HG03575 (cell line): ENCODE measurements at regions not wholly inside any gene's neighbourhood (a gene's known extent, or its start where the extent isn't known, plus 50 kb on each side); places are given as distances from the start of the nearest gene placed in this dataset.
"Not testable (repeated sequence)": the region's sequence is repeated elsewhere in the genome, so short reads cannot be mapped to it uniquely, and the experiment has no call there.

ENCODE experiments used
- ATAC-seq: cut with Tn5 transposase; IDR thresholded peaks from one replicate; pipeline ENCODE4 v1.9.1; 2021; ENCODE audit not compliant: unreplicated experiment, insufficient number of reproducible peaks, low FRiP score; ENCODE audit errors: extremely low read depth

DNA sequence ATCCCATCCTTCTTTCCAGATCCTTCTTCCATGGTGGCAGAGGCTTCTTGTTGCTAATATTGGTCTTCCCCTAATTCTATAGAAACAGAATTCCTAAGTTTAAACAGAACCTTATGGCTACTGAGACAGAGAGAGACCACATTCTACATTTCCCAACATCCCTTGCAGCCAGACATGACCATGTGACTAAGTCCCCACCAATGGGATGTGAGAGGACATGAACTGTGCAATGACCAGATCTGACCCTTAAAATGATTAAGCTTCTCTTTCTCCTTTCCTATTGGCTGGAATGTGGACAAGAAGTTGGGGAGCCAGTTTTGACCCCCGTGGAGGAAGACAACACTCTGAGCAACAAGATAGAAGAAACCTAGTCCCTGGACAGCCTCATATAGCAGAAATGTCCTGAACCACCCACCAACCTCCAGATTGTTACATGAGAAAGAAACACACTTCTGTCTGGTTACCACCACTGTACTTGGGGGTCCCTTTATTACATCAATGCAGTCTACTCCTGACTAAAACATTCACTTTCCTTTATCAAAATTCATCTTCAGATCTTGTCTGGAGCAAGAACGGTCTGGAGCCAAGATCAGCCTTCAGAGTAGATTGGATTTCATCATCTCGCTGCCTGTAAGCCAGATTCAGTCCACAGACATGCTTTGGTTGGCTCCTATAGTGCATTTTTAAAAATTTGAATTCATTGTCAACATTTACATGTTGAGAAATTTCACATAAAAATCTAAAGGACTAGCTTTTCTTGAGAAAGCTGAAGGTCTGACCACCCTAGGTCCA is 183.9 kb downstream of the SHQ1 start:
- ATAC-seq: no peak

- no peak for ATAC-seq
Observed at GRCh38 chr3:72663429-72663828, 184.8 kb downstream of the SHQ1 start.

DNA sequence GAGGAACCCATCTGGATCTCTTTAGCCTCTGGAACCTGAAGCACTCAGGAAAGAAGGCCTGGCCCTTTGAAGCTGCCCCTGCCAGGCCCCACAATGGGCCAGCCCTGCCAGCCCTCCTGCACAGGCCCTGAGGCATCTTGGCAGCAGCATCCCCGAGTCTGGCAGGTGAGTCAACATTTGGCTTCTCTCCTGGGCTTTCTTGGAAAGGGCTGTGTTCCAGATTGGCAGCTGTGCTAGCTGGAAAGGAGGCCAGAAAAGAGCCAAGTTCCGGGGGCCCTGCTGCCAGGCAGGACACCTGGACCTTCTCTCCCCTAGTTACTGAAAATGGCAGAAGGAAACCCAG is 187.2 kb downstream of the SHQ1 start:
- no peak for ATAC-seq

- ATAC-seq: no peak
Observed at GRCh38 chr3:72660270-72661114, 187.8 kb downstream of the SHQ1 start.

DNA sequence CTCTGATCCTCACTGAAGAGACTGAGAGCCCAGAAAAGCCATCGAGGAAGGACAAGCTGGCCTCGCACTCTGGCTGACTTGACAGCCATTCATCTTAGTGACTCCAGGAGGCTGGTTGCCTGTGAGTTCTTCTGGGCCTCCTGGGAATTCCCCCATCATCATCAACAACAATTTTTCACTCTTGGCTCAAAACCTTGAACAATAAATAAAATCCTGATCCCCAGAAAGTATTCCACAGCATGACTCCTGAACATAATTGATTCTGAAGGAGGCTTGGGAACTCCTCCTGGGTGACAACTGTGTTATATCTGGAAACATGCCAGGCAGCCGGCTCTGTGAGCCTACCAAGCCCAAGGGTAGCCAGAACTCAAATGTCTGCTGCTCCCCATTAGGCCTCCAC is 188.6 kb downstream of the SHQ1 start:
- no peak for ATAC-seq

- ATAC-seq: no peak
Observed at GRCh38 chr3:72659188-72659587, 189.1 kb downstream of the SHQ1 start.

- no peak for ATAC-seq
Observed at GRCh38 chr3:72658466-72659100, 189.7 kb downstream of the SHQ1 start.

DNA sequence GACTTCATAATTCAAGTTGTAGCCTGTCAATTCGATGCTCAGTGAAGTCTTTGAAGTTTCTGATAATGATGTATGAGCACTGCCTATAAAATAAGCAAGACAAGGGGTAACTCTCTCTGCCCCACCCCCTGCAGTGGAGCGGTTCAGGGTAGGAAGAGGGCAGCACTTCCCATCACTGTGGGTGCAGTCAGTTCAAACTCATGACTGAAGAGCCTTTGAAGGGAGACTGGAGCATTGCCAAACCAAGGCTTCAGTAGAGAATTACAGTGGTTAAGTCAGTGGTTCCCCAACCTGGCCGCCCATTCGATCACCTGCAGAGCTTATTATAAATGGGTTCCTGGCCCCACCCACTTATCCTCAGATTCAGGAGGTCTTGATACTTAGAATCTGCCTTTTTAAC is 190.6 kb downstream of the SHQ1 start:
- no peak for ATAC-seq

DNA sequence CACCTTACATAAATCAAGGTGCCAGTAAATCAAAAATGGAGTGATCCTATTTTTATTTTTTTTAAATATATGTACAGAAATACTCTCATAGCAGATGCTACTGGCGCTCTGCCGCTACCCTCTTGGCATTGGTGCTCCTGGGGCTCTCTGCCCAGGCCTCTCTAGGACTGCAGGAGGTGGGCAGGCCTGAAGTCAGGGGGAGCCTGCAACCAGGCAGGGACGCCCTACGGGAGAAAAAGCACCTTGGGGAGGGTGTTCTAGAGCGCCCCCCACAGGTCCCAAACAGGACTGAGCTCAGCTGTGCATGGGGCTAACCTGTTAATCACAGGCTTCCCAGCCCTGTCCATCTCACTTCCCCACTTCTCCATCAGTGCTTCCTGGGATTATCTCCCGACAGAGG is 192.5 kb downstream of the SHQ1 start:
- no peak for ATAC-seq

GRCh38 chr3:72655131-72655551 is 193.1 kb downstream of the SHQ1 start:
- ATAC-seq: no peak

GRCh38 chr3:72652395-72652794 is 195.8 kb downstream of the SHQ1 start:
- no peak for ATAC-seq

DNA sequence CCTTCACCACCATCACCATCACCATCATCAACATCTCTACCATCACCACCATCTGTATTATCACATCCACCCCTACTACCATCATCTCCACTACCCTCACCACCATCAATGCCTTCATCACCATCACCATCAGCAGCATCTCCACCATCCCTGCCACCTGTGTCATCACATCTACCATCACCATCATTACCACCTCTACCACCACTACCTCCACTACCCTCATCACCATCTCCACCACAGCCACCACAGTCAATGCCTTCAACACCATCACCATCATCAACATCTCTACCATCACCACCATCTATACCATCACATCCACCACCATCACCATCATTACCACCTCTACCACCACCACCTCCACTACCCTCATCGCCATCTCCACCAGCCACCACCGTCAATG is 196.7 kb downstream of the SHQ1 start:
- ATAC-seq: no peak

GRCh38 chr3:72646263-72646662 is 202.0 kb downstream of the SHQ1 start:
- no peak for ATAC-seq

- not testable (repeated sequence) for ATAC-seq
Observed at GRCh38 chr3:72643635-72644034, 204.6 kb downstream of the SHQ1 start.

GRCh38 chr3:72641684-72642083 is 206.6 kb downstream of the SHQ1 start:
- ATAC-seq: no peak

DNA sequence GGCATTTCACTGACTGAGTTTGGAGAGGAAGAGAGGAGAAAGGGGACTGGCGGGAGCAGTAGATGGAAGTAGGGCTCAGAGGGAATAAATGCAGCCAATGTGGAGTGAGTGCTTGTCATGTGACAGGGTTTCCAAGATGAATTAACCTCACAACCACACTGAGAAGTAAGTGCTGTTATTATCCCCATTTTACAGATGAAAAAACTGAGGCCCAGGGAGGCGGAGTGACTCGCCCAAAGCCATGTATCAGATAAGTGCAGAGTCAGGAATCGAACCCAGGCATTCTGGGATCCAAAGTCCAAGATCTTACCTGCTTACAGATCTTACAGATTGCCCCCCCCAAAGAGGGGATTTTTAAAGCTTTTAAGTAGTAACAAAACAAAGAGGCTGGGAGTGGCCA is 207.2 kb downstream of the SHQ1 start:
- no peak for ATAC-seq

DNA sequence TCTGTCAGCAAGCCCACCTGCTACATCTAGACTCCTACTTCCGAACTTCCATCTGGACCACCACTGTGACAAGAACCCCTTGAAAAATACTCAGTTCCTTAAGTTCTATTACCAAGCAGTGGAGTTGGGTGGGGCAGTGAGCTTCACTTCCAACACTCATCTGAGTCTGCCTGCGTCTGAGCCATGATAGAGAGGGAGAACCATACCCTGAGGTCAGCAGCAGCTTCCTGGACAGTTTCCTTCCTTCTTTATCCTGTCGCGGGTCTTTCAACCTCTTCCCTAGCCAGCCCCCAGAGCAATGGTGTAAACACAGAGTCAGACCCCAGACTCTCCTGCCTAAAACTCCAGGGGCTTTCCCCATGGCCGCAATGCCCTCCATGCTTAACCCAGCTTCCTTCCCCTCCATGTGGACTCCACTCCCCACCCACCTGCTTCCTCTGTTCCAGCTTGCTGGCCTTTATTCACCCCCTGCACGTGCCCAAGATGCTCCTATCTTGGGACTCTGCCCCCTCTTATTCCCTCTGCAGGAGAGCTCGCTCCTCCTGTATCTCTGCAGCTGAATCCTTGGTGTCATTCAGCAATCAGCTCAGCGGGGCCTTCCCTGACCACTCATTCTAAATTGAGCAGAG is 211.2 kb downstream of the SHQ1 start:
- ATAC-seq: no peak

DNA sequence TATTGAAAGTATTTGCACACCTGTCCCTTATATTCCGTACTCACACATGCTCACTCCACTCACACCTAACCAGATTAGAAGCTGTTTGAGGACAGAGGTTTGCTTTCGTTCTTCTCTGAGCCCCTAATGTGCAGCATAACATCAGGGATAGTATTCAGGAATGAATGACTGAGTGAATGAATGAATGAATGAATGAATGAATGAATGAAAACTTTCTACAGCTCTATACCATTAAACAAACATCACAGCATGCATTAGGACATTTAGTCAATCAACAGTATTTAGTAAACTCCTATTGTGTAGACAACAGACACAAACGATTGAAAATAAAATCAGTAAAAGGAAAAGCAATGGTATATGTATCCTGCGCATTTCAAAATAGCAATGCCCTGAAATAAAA is 212.7 kb downstream of the SHQ1 start:
- ATAC-seq: no peak

- ATAC-seq: no peak
Observed at GRCh38 chr3:72634128-72634527, 214.1 kb downstream of the SHQ1 start.

DNA sequence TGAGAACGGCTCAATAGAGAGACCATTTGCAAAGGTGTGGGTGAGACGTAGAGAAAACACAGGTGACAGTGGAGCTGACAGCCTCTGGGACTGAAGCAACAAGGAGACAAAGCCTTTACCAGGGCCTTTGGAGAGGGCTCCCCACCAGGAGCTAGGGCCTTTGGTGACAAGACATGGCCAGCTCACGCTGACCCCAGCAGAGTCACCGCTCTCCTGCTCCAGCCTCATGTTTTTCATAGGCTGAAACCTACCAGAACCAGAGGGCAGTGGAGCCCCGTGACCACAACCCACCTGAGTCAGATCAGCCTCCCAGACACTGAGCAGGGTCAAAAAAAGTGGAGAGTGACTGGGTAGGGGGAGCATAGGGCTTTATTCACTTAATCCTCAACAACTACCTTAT is 214.7 kb downstream of the SHQ1 start:
- no peak for ATAC-seq
